ENCODE measurements at regions not wholly inside any gene's neighbourhood (a gene's known extent, or its start where the extent isn't known, plus 50 kb on each side); places are given as distances from the start of the nearest gene placed in this dataset.

- TF ChIP-seq, protein P1, sequence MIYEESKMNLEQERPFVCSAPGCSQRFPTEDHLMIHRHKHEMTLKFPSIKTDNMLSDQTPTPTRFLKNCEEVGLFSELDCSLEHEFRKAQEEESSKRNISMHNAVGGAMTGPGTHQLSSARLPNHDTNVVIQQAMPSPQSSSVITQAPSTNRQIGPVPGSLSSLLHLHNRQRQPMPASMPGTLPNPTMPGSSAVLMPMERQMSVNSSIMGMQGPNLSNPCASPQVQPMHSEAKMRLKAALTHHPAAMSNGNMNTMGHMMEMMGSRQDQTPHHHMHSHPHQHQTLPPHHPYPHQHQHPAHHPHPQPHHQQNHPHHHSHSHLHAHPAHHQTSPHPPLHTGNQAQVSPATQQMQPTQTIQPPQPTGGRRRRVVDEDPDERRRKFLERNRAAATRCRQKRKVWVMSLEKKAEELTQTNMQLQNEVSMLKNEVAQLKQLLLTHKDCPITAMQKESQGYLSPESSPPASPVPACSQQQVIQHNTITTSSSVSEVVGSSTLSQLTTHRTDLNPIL (CRISPR knock-in tag; IDR thresholded peaks at IDR 0.05; ENCODE audit: low read depth), result no peak
- TF ChIP-seq POU6F1 (CRISPR knock-in tag; IDR thresholded peaks at IDR 0.05; ENCODE audit: borderline replicate concordance, low read depth), result no peak
- no peak for ATAC-seq
Measured at GRCh38 chr15:63441266-63441665, 59.6 kb upstream of the CA12 start.

DNA sequence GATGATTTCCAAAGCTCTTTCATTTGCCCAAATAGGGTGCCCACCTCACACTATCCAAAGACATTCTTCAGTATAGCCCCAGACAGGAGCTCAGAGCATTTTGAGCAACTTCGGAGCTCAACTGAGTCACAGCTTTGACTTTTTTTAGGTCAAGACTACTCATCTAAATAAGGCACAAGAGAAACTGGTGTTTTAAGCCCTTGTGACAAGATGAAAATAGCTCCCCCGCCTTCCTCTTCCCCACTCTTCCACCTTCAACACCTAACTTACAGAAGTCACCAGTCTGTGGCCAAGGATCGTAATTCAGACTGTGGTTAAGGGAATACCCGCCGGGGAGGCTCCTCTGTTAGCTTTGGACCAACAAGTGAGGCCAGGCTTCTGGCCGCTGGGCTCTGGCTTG is 60.4 kb upstream of the CA12 start:
- no peak for ATAC-seq
- TF ChIP-seq BACH2 (CRISPR knock-in tag; IDR thresholded peaks at IDR 0.05; ENCODE audit: borderline replicate concordance) (no peak), CSDC2 (CRISPR knock-in tag; IDR thresholded peaks at IDR 0.05) (no peak), SNAI2 (CRISPR knock-in tag; IDR thresholded peaks at IDR 0.05) (no peak), ZNF8 (CRISPR knock-in tag; IDR thresholded peaks at IDR 0.05) (no peak), ISL1 (CRISPR knock-in tag; IDR thresholded peaks at IDR 0.05) (no peak), TSHZ2 (CRISPR knock-in tag; IDR thresholded peaks at IDR 0.05) (no peak), OSR1 (CRISPR knock-in tag; IDR thresholded peaks at IDR 0.05) (no peak), RARB (CRISPR knock-in tag; IDR thresholded peaks at IDR 0.05) (no peak), ZFP30 (CRISPR knock-in tag; IDR thresholded peaks at IDR 0.05) (no peak), PATZ1 (CRISPR knock-in tag; IDR thresholded peaks at IDR 0.05; ENCODE audit: borderline replicate concordance) (no peak), PPARA (CRISPR knock-in tag; IDR thresholded peaks at IDR 0.05; ENCODE audit: borderline replicate concordance) (no peak), TCF4 (CRISPR knock-in tag; IDR thresholded peaks at IDR 0.05; ENCODE audit: borderline replicate concordance) (no peak), ZC3H10 (CRISPR knock-in tag; IDR thresholded peaks at IDR 0.05) (no peak), ZNF70 (CRISPR knock-in tag; IDR thresholded peaks at IDR 0.05) (no peak)

GRCh38 chr15:63444611-63445010 is 59.8 kb upstream of the USP3 start:
- TF ChIP-seq ZNF8 (CRISPR knock-in tag; IDR thresholded peaks at IDR 0.05), result no peak
- no peak for TF ChIP-seq CSRNP3 (CRISPR knock-in tag; IDR thresholded peaks at IDR 0.05)
- no peak for TF ChIP-seq ISL1 (CRISPR knock-in tag; IDR thresholded peaks at IDR 0.05)
- no peak for TF ChIP-seq ZC3H10 (CRISPR knock-in tag; IDR thresholded peaks at IDR 0.05)
- TF ChIP-seq GLIS3 (CRISPR knock-in tag; IDR thresholded peaks at IDR 0.05), result no peak
- no peak for TF ChIP-seq PPARA (CRISPR knock-in tag; IDR thresholded peaks at IDR 0.05; ENCODE audit: borderline replicate concordance)
- TF ChIP-seq TCF4 (CRISPR knock-in tag; IDR thresholded peaks at IDR 0.05; ENCODE audit: borderline replicate concordance), result no peak
- TF ChIP-seq, protein P1 (CRISPR knock-in tag; IDR thresholded peaks at IDR 0.05; ENCODE audit: low read depth), result no peak
- no peak for TF ChIP-seq CSDC2 (CRISPR knock-in tag; IDR thresholded peaks at IDR 0.05)
- no peak for TF ChIP-seq OSR1 (CRISPR knock-in tag; IDR thresholded peaks at IDR 0.05)
- no peak for TF ChIP-seq ZNF70 (CRISPR knock-in tag; IDR thresholded peaks at IDR 0.05)
- TF ChIP-seq PATZ1 (CRISPR knock-in tag; IDR thresholded peaks at IDR 0.05; ENCODE audit: borderline replicate concordance), result no peak
- no peak for TF ChIP-seq BACH2 (CRISPR knock-in tag; IDR thresholded peaks at IDR 0.05; ENCODE audit: borderline replicate concordance)
- no peak for TF ChIP-seq SNAI2 (CRISPR knock-in tag; IDR thresholded peaks at IDR 0.05)
- TF ChIP-seq POU6F1 (CRISPR knock-in tag; IDR thresholded peaks at IDR 0.05; ENCODE audit: borderline replicate concordance, low read depth), result no peak
- no peak for TF ChIP-seq TSHZ2 (CRISPR knock-in tag; IDR thresholded peaks at IDR 0.05)
- no peak for ATAC-seq
